COR-L47 (cell line): ENCODE measurements at regions not wholly inside any gene's neighbourhood (a gene's known extent, or its start where the extent isn't known, plus 50 kb on each side); places are given as distances from the start of the nearest gene placed in this dataset.
"Not testable (repeated sequence)": the region's sequence is repeated elsewhere in the genome, so short reads cannot be mapped to it uniquely, and the experiment has no call there.

Experiments
- DNase-seq: peaks from one replicate; lab custom pipeline; 2025; lab: John Stamatoyannopoulos, UW

DNA sequence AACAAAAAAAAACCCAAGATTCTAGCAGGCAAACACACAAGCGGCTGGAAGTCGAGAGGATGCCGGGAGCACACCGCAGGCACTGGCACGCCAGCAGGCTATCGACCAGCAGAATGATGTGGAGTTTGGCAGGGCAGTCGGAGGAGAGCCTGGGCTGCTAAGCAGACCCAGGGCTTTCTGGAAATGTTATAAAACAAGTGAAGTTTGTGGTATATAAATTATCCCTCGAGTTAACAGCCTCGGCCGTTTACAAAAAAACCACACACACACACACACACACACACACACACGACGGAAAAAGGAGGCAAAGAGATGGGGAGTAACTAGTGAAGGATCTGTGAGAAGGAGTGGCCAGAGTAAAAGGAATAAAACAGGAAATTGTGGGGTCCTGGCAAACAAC lies 87.2 kb upstream of the IVNS1ABP start:
- no peak for DNase-seq

- no peak for DNase-seq
These were observed 85.9 kb upstream of the IVNS1ABP start for GRCh38 chr1:185402930-185403329.

GRCh38 chr1:185401019-185401418 lies 84.0 kb upstream of the IVNS1ABP start:
- no peak for DNase-seq

- DNase-seq: no peak
These were observed 83.0 kb upstream of the IVNS1ABP start for GRCh38 chr1:185400052-185400451.

- DNase-seq: no peak
These were observed 81.6 kb upstream of the IVNS1ABP start for GRCh38 chr1:185398599-185398998.

DNA sequence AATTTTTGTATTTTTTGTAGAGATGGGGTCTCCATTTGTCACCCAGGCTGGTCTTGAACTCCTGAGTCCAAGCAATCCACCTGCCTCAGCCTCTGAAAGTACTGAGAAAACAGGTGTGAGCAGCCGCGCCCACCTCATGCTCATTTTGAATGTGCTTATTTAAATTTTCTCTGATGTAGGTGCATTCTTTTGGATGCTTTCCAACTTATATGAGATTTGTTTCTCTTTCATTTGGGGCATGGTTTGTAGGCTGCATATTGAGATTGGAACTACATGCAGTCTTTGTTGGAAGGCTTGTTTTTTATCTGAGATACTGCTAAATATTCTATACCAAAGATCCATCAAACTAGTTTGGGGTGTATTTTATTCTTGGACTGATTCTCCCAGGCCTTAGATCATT lies 81.0 kb upstream of the IVNS1ABP start:
- DNase-seq: no peak

- no peak for DNase-seq
These were observed 80.1 kb upstream of the IVNS1ABP start for GRCh38 chr1:185397183-185397582.

DNA sequence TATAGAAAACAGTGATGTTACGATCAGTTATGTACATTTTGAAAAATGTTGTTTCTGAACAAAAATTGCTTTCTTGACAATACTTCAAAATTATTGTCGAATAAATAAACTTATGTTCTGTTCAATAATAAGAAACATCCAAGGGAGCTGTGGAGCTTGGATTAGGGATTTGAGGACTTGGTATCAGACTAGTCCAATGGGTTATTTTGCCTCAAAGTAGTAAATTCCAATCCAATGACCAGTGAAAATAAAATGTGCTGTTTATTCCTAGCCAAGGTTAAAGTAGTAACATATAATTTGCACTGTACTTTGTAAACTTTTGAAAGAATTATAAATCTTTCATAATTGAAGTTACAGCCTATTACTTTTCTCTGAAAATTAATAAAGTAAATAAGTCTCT lies 79.1 kb upstream of the IVNS1ABP start:
- no peak for DNase-seq

GRCh38 chr1:185393815-185394214 lies 76.8 kb upstream of the IVNS1ABP start:
- DNase-seq: no peak

- DNase-seq: no peak
These were observed 76.2 kb upstream of the IVNS1ABP start for GRCh38 chr1:185393205-185393604.

GRCh38 chr1:185388815-185389214 lies 71.8 kb upstream of the IVNS1ABP start:
- DNase-seq: no peak

GRCh38 chr1:185388346-185388745 lies 71.3 kb upstream of the IVNS1ABP start:
- no peak for DNase-seq

DNA sequence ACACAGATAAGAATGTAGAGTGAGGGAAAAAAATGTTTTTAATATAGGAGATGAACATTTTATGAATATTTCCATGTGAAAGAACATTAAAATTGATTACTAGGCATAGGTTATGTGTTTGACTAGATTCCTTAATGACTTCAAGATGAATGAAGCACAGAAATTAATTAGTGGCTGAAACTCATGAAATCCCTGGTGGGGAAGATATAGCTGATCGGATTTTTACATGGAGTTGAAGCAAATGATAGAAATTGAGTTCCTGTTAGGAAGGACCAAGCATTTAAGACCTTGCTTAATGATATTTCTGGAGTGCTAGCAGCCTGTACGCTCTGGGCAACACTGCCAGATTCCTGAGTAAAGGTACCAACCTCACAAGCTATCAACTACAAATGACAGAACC lies 68.9 kb upstream of the IVNS1ABP start:
- DNase-seq: no peak

- DNase-seq: not testable (repeated sequence)
These were observed 66.8 kb upstream of the IVNS1ABP start for GRCh38 chr1:185383805-185384204.

GRCh38 chr1:185377831-185378230 lies 60.8 kb upstream of the IVNS1ABP start:
- no peak for DNase-seq

DNA sequence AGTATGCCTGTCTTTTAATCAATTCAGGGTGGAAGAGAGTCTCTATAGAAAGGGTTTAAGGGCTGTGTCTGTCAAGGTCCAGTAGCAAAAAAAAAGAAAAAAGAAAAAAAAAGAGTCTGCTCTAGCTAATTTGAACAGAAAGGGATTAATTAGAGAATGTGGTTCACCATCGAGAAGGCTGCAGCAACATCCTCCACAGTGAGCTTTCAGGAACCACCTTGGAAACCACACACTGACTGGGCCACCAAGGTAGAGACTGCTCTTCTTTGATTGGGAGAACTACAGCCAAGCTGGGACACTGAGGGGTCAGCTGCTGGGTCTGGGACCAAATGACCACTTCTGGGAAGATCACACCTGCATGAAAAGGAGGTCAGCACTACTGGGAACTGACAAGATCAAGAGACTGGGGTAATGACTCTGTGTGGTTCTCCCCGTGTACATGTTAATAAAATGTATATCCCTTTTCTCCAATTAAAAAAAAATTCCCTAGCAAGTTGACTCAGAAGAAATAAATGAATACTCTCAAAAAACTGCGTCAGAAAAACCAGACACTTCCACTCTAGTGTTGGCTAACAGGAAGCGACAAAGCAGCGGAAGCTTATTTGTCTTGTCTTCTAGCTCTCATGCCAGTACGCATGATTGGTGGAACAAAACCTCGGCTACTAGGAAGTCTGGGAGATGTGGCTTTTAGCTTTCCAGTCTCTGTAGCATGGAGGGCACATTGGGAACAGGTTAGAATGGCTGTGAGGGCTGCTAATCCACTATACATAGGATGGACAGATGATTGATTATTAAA lies 60.0 kb upstream of the IVNS1ABP start:
- DNase-seq: no peak

DNA sequence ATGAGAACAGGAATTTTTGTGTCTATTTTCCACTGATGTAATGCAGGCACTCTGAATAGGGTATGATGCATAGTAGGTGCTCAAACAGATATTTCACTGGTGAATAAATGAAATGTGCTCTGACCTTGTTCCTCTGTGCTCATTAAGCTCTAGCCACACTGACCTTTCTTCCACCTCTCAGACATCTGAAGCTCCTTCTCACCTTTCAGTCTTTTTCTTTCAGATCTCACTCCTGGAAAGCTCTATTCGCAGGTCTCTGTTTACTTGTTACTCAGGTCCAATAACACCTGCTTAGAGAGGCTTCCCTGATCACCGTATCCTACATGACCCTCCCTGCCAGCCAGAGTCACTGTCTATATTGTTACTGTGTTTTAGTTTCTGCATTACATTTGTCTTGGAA lies 59.2 kb upstream of the IVNS1ABP start:
- DNase-seq: peak; percentile 7

GRCh38 chr1:185375583-185375982 lies 58.5 kb upstream of the IVNS1ABP start:
- no peak for DNase-seq

DNA sequence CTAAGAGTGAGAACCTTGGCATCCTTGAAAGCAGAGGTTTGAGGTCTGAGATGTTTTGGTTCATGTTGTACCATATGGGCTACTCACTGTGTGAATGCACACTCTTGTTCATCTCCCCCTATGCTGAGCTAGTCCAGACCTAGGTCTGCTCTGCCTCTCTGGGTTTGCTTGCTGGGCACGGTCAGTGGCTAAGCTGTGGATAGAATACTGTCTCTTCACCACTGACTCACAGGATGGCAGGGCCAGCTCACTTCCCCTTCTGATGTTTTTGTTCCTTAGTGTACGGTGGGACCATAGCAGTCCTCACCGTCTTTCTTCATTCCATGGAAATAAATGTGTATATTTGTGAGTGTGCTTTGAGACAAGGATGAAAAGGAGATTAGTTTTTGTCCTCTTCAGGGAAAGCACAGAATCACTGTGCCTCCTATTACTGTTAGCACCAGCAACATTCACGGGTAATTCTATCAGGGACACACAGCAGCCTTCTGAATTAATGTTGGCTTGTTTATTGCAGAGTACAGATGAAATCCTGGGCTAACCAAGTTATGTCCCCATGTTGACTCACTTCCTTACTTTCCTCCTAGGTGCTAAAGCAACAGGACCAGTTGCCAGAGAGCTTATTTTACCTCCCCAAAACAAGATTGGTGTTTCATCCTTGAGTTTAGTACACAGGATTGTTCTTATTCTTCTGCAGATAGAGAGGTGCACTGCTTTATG lies 56.9 kb upstream of the IVNS1ABP start:
- DNase-seq: no peak

- DNase-seq: no peak
These were observed 52.7 kb upstream of the IVNS1ABP start for GRCh38 chr1:185369786-185370185.

GRCh38 chr1:185368913-185369491 lies 52.0 kb upstream of the IVNS1ABP start:
- no peak for DNase-seq

DNA sequence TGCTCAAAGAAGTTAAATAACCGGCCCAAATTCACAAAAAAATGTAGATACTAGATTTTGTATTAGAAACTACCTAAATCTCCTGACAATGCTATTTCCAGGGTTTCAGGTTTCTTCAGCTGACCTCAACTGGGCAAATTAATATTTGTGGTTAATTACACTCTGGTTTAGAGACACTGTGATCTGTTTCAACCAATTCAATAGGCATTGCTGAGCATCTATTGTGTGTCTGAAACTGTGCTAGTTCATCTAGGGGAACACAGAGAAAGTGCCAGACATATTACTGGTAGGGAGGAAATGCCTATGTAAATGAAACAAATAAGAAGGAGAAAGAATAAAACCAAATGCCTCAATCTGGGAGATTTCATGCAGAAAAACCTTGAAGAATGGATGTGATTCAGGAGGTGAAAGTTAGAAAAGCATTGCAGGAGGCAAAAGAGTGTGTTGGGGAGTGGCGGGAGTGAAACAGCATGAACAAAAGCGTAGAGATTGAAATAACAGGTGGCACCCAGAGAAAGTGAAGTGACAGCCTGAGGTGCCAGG lies 51.3 kb upstream of the IVNS1ABP start:
- no peak for DNase-seq

DNA sequence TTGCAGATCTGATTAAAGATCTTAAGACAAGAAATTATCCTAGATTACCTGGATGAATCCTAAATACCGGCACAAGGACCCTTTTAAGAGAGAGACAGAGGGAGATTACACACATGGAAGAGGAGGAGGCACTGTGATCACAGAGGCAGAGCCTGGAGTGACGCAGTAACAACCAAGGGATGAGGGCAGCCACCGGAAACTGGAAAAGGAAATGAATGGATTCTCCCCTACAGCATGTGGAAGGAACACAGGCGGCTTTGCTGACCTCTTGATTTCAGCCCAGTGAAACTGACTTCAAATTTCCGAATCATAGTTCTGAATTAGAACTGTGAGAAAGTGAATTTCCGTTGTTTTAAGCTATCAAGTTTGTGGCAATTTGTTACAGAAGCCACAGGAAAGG lies 50.2 kb upstream of the IVNS1ABP start:
- no peak for DNase-seq
